HG03354 (cell line): ENCODE measurements at regions not wholly inside any gene's neighbourhood (a gene's known extent, or its start where the extent isn't known, plus 50 kb on each side); places are given as distances from the start of the nearest gene placed in this dataset.

Experiments used
- ATAC-seq: cut with Tn5 transposase; IDR thresholded peaks from one replicate; pipeline ENCODE4 v1.9.1; 2021; ENCODE audit warnings: mild to moderate bottlenecking; ENCODE audit not compliant: unreplicated experiment, poor library complexity, severe bottlenecking

GRCh38 chr18:31245820-31246219 lies 72.1 kb upstream of the DSG1 start:
- no peak for ATAC-seq

- ATAC-seq: no peak
These were observed 71.5 kb upstream of the DSG1 start for GRCh38 chr18:31246460-31246859.

GRCh38 chr18:31247574-31248199 lies 70.3 kb upstream of the DSG1 start:
- ATAC-seq: no peak

- ATAC-seq: no peak
These were observed 69.0 kb upstream of the DSG1 start for GRCh38 chr18:31248783-31249521.

- no peak for ATAC-seq
These were observed 67.1 kb upstream of the DSG1 start for GRCh38 chr18:31250902-31251301.

GRCh38 chr18:31252522-31252921 lies 65.4 kb upstream of the DSG1 start:
- no peak for ATAC-seq

GRCh38 chr18:31255953-31256352 lies 62.0 kb upstream of the DSG1 start:
- no peak for ATAC-seq

GRCh38 chr18:31258789-31259188 lies 59.2 kb upstream of the DSG1 start:
- ATAC-seq: no peak

GRCh38 chr18:31261792-31262582 lies 56.0 kb upstream of the DSG1 start:
- no peak for ATAC-seq

GRCh38 chr18:31267823-31268481 lies 50.0 kb upstream of the DSG1 start:
- peak; percentile 73 for ATAC-seq
